Liver (tissue), 3 donors: ENCODE measurements at regions not wholly inside any gene's neighbourhood (a gene's known extent, or its start where the extent isn't known, plus 50 kb on each side); places are given as distances from the start of the nearest gene placed in this dataset.

Experiments
- ATF3 ChIP-seq: IDR thresholded peaks from 2 replicates; pipeline ENCODE4 v1.6.1; 2016; ENCODE audit warnings: antibody characterized with exemption
- GABPA ChIP-seq, 2 donors: IDR thresholded peaks in 1 of 2; conservative IDR thresholded peaks in 1 of 2; 2 replicates each; pipeline ENCODE4 v1.6.1; 2016; ENCODE audit warnings: antibody characterized with exemption in 2 of 2, mild to moderate bottlenecking in 1 of 2, moderate library complexity in 1 of 2
- HNF4A ChIP-seq, 2 donors: conservative IDR thresholded peaks; 2 replicates each; pipeline ENCODE4 v1.6.1; 2016; ENCODE audit warnings: antibody characterized with exemption in 2 of 2, mild to moderate bottlenecking in 2 of 2
- JUND ChIP-seq, 2 donors: IDR thresholded peaks; 2 replicates each; pipeline ENCODE4 v1.6.1; 2016; ENCODE audit warnings: antibody characterized with exemption in 2 of 2
- MAX ChIP-seq: IDR thresholded peaks from 2 replicates; pipeline ENCODE4 v1.6.1; 2016; ENCODE audit warnings: antibody characterized with exemption
- RAD21 ChIP-seq, 2 donors: IDR thresholded peaks; 2 replicates each; pipeline ENCODE4 v1.6.1; 2016; ENCODE audit warnings: antibody characterized with exemption in 2 of 2, mild to moderate bottlenecking in 2 of 2
- TAF1 ChIP-seq: conservative IDR thresholded peaks from 2 replicates; pipeline ENCODE4 v1.6.1; 2016; ENCODE audit warnings: antibody characterized with exemption, mild to moderate bottlenecking
- TF ChIP-seq, protein P1 (sequence below): fragments of 150-350 bp; IDR thresholded peaks from 2 replicates; pipeline ENCODE4 v1.5.1; 2017; ENCODE audit warnings: improper control_type of control experiment, low read depth, low read length; ENCODE audit not compliant: missing input control
- TF ChIP-seq, protein P2 (sequence below): IDR thresholded peaks from 2 replicates; pipeline ENCODE4 v1.6.1; 2016; ENCODE audit warnings: antibody characterized with exemption
- donor health status: healthy.
- donor health status: healthy.

DNA sequence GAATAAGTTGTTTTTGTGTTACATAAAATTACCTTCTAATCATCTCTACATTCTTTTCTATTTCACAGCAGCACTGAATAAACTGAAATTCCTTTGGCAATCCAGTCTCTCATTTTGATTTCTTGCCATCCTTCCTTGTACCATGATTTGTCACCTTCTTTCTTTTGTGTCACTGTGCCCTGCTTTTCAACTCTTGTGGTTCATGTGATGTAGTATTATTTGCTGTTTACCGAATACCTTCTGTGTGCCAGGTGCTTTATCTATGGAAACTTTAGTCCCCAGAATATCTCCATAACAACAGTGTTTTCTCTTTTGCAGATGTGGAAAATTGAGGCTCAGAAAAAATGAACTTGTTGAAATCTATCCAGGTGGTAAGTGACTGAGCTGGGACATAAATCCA lies 220.3 kb downstream of the STK31 start:
- TF ChIP-seq, protein P1, sequence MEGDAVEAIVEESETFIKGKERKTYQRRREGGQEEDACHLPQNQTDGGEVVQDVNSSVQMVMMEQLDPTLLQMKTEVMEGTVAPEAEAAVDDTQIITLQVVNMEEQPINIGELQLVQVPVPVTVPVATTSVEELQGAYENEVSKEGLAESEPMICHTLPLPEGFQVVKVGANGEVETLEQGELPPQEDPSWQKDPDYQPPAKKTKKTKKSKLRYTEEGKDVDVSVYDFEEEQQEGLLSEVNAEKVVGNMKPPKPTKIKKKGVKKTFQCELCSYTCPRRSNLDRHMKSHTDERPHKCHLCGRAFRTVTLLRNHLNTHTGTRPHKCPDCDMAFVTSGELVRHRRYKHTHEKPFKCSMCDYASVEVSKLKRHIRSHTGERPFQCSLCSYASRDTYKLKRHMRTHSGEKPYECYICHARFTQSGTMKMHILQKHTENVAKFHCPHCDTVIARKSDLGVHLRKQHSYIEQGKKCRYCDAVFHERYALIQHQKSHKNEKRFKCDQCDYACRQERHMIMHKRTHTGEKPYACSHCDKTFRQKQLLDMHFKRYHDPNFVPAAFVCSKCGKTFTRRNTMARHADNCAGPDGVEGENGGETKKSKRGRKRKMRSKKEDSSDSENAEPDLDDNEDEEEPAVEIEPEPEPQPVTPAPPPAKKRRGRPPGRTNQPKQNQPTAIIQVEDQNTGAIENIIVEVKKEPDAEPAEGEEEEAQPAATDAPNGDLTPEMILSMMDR = no peak
- TF ChIP-seq ATF3 (no peak), GABPA (IDR thresholded peaks at IDR 0.05 in 1 of 2, conservative IDR thresholded peaks at IDR 0.05 in 1 of 2) (no peak), MAX (no peak), JUND (IDR thresholded peaks at IDR 0.05) (no peak), RAD21 (IDR thresholded peaks at IDR 0.05) (no peak), TAF1 (no peak), HNF4A (conservative IDR thresholded peaks at IDR 0.05) (no peak)
- TF ChIP-seq, protein P2, sequence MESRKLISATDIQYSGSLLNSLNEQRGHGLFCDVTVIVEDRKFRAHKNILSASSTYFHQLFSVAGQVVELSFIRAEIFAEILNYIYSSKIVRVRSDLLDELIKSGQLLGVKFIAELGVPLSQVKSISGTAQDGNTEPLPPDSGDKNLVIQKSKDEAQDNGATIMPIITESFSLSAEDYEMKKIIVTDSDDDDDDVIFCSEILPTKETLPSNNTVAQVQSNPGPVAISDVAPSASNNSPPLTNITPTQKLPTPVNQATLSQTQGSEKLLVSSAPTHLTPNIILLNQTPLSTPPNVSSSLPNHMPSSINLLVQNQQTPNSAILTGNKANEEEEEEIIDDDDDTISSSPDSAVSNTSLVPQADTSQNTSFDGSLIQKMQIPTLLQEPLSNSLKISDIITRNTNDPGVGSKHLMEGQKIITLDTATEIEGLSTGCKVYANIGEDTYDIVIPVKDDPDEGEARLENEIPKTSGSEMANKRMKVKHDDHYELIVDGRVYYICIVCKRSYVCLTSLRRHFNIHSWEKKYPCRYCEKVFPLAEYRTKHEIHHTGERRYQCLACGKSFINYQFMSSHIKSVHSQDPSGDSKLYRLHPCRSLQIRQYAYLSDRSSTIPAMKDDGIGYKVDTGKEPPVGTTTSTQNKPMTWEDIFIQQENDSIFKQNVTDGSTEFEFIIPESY = no peak
